Glutamatergic neuron (in vitro differentiated cells): ENCODE measurements at regions not wholly inside any gene's neighbourhood (a gene's known extent, or its start where the extent isn't known, plus 50 kb on each side); places are given as distances from the start of the nearest gene placed in this dataset.

Experiments
- DNase-seq: peaks from one replicate; pipeline ENCODE4 v3.0.0; 2022
- H3K27ac Mint-ChIP-seq: one replicate; pipeline ENCODE4 v1.8.0; 2020; ENCODE audit warnings: mild to moderate bottlenecking, mixed read lengths, inconsistent platforms; ENCODE audit not compliant: unreplicated experiment
- H3K27me3 Mint-ChIP-seq: one replicate; pipeline ENCODE4 v1.8.0; 2020; ENCODE audit warnings: mild to moderate bottlenecking, moderate library complexity, mixed read lengths, inconsistent platforms; ENCODE audit not compliant: unreplicated experiment
- H3K36me3 Mint-ChIP-seq: one replicate; pipeline ENCODE4 v1.8.0; 2020; ENCODE audit warnings: mild to moderate bottlenecking, mixed read lengths, inconsistent platforms; ENCODE audit not compliant: unreplicated experiment
- H3K4me1 Mint-ChIP-seq: one replicate; pipeline ENCODE4 v1.8.0; 2020; ENCODE audit warnings: mild to moderate bottlenecking, low read depth, mixed read lengths, inconsistent platforms; ENCODE audit not compliant: unreplicated experiment
- H3K4me3 Mint-ChIP-seq: one replicate; pipeline ENCODE4 v1.8.0; 2020; ENCODE audit warnings: mild to moderate bottlenecking, mixed read lengths, inconsistent platforms; ENCODE audit not compliant: unreplicated experiment
- H3K9me3 Mint-ChIP-seq: one replicate; pipeline ENCODE4 v1.8.0; 2020; ENCODE audit warnings: mild to moderate bottlenecking, moderate library complexity, mixed read lengths, inconsistent platforms; ENCODE audit not compliant: unreplicated experiment
- TF ChIP-seq, protein P1 (sequence below): fragments of 200-600 bp; sonication (generic); IDR thresholded peaks from one replicate; pipeline ENCODE4 v1.5.0; 2021; ENCODE audit not compliant: partially characterized antibody, unreplicated experiment

DNA sequence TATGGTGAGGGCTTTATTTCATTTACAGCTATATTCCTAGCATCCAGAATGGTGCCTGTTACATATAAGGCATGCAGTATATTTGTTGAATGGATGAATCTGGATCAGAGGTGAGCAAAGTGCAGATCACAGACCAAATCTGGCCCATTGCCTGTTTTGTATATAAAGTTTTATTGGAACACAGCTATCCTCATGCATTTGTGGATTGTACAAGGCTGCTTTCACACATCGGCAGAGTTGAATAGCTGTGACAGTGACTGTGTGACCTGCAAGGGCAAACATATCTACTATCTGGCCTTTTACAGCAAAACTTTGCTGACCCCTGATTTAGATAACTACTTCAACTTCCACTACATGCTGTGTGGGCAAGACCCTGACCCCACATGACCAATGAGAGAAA is 54.0 kb upstream of the MRPS6 start:
- TF ChIP-seq, protein P1, sequence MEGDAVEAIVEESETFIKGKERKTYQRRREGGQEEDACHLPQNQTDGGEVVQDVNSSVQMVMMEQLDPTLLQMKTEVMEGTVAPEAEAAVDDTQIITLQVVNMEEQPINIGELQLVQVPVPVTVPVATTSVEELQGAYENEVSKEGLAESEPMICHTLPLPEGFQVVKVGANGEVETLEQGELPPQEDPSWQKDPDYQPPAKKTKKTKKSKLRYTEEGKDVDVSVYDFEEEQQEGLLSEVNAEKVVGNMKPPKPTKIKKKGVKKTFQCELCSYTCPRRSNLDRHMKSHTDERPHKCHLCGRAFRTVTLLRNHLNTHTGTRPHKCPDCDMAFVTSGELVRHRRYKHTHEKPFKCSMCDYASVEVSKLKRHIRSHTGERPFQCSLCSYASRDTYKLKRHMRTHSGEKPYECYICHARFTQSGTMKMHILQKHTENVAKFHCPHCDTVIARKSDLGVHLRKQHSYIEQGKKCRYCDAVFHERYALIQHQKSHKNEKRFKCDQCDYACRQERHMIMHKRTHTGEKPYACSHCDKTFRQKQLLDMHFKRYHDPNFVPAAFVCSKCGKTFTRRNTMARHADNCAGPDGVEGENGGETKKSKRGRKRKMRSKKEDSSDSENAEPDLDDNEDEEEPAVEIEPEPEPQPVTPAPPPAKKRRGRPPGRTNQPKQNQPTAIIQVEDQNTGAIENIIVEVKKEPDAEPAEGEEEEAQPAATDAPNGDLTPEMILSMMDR: no peak
- no peak for DNase-seq
- Mint-ChIP-seq H3K27me3 (peaks cover 2% of the 10 kb centered on the region), H3K4me1 (peaks cover 9% of the 10 kb centered on the region), H3K9me3 (peaks cover 8% of the 10 kb centered on the region), H3K27ac (peak overlapping the region; percentile 78), H3K36me3 (peaks cover 16% of the 10 kb centered on the region), H3K4me3 (no peak overlapping the region)

DNA sequence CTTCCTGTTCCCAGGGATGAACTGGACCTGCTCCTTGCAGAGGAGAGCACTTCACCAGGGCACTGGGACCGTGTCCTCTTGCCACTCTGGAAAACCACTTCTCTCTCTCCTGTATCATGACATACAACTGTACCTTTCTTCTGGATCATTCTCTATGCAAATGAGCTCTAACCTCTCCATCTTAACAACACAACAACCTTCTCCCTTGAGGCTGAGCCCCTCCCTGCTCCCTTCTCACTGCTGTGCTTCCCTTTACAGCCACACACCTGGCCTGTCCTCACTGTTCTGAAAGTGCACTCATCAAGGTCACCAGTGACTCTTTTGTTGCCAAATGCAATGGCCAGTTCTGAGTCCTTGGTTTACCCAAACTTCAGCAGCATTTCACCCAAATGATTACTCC is 54.5 kb upstream of the MRPS6 start:
- H3K27me3 Mint-ChIP-seq: peaks cover 2% of the 10 kb centered on the region
- TF ChIP-seq, protein P1: no peak

DNA sequence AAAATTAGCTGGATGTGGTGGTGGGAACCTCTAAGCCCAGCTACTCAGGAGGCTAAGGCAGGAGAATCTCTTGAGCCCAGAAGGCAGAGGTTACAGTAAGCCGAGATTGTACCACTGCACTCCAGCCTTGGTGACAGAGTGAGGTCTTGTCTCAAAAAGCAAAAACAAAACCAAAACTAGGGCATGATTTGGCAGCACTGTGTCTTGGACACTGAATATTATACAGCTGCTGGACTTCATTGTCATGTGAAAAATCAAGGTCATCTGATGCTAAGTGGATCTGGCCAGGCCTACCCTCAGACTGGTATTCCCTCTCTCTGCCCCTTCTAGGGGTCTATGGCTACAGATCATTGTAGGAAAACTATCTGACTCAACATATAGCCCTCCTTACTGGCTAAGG is 55.2 kb upstream of the MRPS6 start:
- Mint-ChIP-seq H3K4me1 (peaks cover 9% of the 10 kb centered on the region), H3K27me3 (peaks cover 2% of the 10 kb centered on the region), H3K9me3 (peaks cover 11% of the 10 kb centered on the region), H3K36me3 (peaks cover 16% of the 10 kb centered on the region), H3K4me3 (no peak overlapping the region), H3K27ac (no peak overlapping the region)
- TF ChIP-seq, protein P1: no peak
- no peak for DNase-seq

More for the DNA sequence above, 54.5 kb upstream of the MRPS6 start:
- Mint-ChIP-seq H3K27ac (no peak overlapping the region), H3K9me3 (peaks cover 9% of the 10 kb centered on the region), H3K4me3 (no peak overlapping the region), H3K36me3 (peaks cover 16% of the 10 kb centered on the region), H3K4me1 (peaks cover 9% of the 10 kb centered on the region)
- no peak for DNase-seq

DNA sequence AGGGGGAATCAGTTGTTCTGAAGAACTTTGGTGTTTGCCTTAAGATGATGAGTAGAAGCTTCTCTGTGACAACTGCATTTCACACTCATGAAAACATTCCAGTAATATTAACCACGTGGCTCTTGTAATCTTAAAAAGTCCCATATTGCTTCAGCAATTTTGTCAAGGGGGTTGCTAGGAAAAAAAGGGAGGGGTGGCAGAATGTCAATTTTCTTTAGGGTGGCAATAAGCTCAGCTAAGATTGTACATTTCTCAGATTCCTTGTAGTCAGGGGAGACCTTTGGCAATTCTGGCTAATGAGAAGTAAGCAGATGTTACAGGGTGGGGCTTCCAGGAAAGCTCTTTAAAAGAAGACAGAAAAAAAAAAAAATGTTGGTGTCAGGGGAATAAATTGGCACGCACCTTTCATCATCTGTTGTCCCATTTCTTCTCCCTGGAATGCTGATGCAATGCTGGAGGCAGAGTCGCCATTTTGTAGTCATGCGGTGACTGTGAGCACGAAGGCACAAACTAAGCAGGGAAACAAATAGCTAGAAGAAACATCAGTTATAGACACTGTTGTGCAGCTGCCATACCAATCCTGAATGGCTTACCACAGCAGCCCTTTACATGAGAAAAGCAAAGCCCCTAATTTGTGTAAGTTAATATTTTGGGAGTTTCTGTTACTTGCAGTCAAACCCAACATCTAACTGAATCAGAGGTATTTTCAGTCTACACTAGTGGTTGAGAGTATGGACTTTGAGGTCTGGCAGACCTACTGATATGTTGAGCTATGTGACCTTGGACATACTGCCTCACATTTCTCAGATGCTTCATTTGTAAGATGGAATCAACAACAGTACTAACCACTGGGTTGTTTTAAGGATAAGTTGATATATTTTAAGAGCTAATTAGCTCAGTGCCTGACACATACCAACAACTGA is 56.1 kb upstream of the MRPS6 start:
- H3K9me3 Mint-ChIP-seq: peaks cover 11% of the 10 kb centered on the region
- peaks cover 17% of the 10 kb centered on the region for H3K36me3 Mint-ChIP-seq
- H3K27me3 Mint-ChIP-seq: peaks cover 2% of the 10 kb centered on the region
- H3K4me3 Mint-ChIP-seq: no peak overlapping the region
- no peak overlapping the region for H3K27ac Mint-ChIP-seq
- peaks cover 9% of the 10 kb centered on the region for H3K4me1 Mint-ChIP-seq
- TF ChIP-seq, protein P1: no peak
- no peak for DNase-seq

DNA sequence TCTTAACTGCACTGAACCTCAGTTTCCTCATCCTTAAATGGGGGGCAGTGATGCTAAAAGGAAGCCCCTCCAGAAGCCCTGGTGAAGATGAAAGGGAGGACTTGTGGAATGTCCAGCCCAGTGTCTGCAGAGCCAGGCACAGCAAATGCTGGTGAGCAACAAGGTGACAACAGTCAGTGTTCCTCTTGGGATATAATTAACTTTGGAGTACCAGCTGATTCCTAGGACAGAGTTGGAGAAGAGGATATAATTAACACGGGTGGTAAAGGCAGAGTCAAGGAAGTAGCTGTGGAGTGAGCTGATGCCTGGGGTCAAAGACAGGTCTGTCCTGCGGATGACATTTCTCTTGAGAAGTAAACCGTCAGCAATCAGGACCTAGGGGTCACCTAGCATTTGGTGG is 60.7 kb upstream of the MRPS6 start:
- H3K27me3 Mint-ChIP-seq: no peaks in the 10 kb centered on the region
- peak overlapping the region; percentile 38 for H3K27ac Mint-ChIP-seq
- peaks cover 16% of the 10 kb centered on the region for H3K9me3 Mint-ChIP-seq

More for the DNA sequence above, 60.7 kb upstream of the MRPS6 start:
- TF ChIP-seq, protein P1: no peak
- Mint-ChIP-seq H3K4me3 (no peak overlapping the region), H3K4me1 (no peaks in the 10 kb centered on the region), H3K36me3 (peaks cover 26% of the 10 kb centered on the region)
- DNase-seq: no peak
